ENCODE measurements at regions not wholly inside any gene's neighbourhood (a gene's known extent, or its start where the extent isn't known, plus 50 kb on each side); places are given as distances from the start of the nearest gene placed in this dataset.

GRCh38 chr9:74107692-74108091, 389.4 kb upstream of the RORB start:
- TF ChIP-seq CTCF (IDR thresholded peaks at IDR 0.05) (no peak), EZH2 (IDR thresholded peaks at IDR 0.05; ENCODE audit: borderline replicate concordance, insufficient read depth, low read depth, low read length, poor library complexity, severe bottlenecking) (no peak)
